Astrocyte (in vitro differentiated cells and primary cell): ENCODE measurements at regions not wholly inside any gene's neighbourhood (a gene's known extent, or its start where the extent isn't known, plus 50 kb on each side); places are given as distances from the start of the nearest gene placed in this dataset.

Experiments used
- EZH2 ChIP-seq: IDR thresholded peaks from 2 replicates; pipeline ENCODE4 v1.6.1; 2012; ENCODE audit warnings: mild to moderate bottlenecking, low read length, inconsistent platforms; ENCODE audit not compliant: insufficient read depth
- TF ChIP-seq, protein P1 (sequence below): IDR thresholded peaks from 2 replicates; pipeline ENCODE4 v1.5.1; 2011; ENCODE audit warnings: low read depth, mild to moderate bottlenecking, inconsistent platforms, low read length, moderate library complexity; ENCODE audit not compliant: insufficient read depth

DNA sequence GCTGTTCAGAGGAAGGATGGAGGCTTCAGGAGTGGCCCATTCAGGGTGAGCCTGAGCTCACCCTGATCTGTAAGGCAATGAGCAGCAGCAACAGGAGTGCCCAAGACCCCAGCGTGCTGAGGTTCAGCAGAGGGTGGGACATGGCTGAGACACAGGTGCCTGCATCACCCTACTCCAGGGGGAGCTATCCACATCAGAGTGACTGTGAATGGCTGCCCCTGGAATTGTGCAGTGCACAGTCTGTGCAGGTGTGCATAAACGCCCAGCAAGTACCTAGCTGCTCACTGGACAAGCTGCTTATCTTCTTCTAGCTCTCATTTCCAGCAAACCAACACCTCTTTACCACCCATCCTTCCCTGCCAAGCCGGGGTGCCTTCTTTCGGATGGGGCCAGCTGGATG, 140.6 kb upstream of the PRMT8 start:
- TF ChIP-seq, protein P1, sequence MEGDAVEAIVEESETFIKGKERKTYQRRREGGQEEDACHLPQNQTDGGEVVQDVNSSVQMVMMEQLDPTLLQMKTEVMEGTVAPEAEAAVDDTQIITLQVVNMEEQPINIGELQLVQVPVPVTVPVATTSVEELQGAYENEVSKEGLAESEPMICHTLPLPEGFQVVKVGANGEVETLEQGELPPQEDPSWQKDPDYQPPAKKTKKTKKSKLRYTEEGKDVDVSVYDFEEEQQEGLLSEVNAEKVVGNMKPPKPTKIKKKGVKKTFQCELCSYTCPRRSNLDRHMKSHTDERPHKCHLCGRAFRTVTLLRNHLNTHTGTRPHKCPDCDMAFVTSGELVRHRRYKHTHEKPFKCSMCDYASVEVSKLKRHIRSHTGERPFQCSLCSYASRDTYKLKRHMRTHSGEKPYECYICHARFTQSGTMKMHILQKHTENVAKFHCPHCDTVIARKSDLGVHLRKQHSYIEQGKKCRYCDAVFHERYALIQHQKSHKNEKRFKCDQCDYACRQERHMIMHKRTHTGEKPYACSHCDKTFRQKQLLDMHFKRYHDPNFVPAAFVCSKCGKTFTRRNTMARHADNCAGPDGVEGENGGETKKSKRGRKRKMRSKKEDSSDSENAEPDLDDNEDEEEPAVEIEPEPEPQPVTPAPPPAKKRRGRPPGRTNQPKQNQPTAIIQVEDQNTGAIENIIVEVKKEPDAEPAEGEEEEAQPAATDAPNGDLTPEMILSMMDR = no peak
- TF ChIP-seq EZH2 = no peak
